ENCODE measurements at regions not wholly inside any gene's neighbourhood (a gene's known extent, or its start where the extent isn't known, plus 50 kb on each side); places are given as distances from the start of the nearest gene placed in this dataset.

- DNase-seq (ENCODE audit: low read depth in 2 of 2), result no peak
- no peaks in the 10 kb centered on the region for H4K20me1 ChIP-seq (ENCODE audit: control insufficient read depth, extremely low read depth, insufficient read depth, low read length)
- no peak overlapping the region for H2AFZ ChIP-seq (ENCODE audit: low read length)
- H3K36me3 ChIP-seq (ENCODE audit: control insufficient read depth, insufficient read depth, low read length), result no peaks in the 10 kb centered on the region
- no peak overlapping the region for H3K4me2 ChIP-seq (ENCODE audit: extremely low read depth, insufficient read depth, low read length)
- no peaks in the 10 kb centered on the region for H3K79me2 ChIP-seq (ENCODE audit: control insufficient read depth, insufficient read depth, low read length)
- H3K9me3 ChIP-seq (ENCODE audit: control insufficient read depth, insufficient read depth, low read depth, low read length), result no peaks in the 10 kb centered on the region
- TF ChIP-seq EZH2 (IDR thresholded peaks at IDR 0.05; ENCODE audit: low read length, missing control alignments) (no peak), CTCF (conservative IDR thresholded peaks at IDR 0.05 in 1 of 2, IDR thresholded peaks at IDR 0.05 in 1 of 2; ENCODE audit: low read depth in 1 of 2, low read length in 2 of 2) (no peak)
- no peak overlapping the region for H3K4me3 ChIP-seq (replicated peaks in 1 of 4; ENCODE audit: control extremely low read depth in 1 of 4, insufficient read depth in 1 of 4, low read depth in 3 of 4, low read length in 4 of 4)
- H3K9ac ChIP-seq (ENCODE audit: insufficient read depth, low read length), result no peak overlapping the region
- H3K27me3 ChIP-seq (ENCODE audit: control insufficient read depth, insufficient read depth, low read length), result no peaks in the 10 kb centered on the region
- H3K4me1 ChIP-seq (ENCODE audit: control insufficient read depth, extremely low read depth, insufficient read depth, low read length), result no peaks in the 10 kb centered on the region
- H3K27ac ChIP-seq (ENCODE audit: insufficient read depth, low read length), result no peak overlapping the region
These were observed 635.6 kb downstream of the TRAM1L1 start for GRCh38 chr4:116449764-116450163.

DNA sequence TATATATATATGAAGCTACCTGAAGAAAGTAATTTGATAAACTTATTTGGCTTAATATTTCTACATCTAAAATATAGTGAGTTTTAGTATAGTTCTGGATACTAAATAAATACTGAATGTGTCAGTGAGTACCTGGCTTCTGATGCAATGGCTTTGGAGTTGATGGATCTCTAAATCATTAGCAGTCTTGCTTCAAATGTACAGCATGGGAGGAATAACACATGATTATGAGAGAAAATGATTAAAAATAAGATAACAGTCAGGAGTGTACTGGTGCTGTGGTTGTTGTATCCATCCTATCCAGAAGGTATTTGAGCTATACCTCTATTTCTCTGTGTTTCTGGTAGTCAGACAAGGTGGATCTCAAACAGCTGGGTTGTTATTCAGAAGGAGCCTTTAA, 641.3 kb downstream of the TRAM1L1 start:
- H3K9ac ChIP-seq (ENCODE audit: insufficient read depth, low read length), result no peak overlapping the region
- no peaks in the 10 kb centered on the region for H4K20me1 ChIP-seq (ENCODE audit: control insufficient read depth, extremely low read depth, insufficient read depth, low read length)
- H3K27ac ChIP-seq (ENCODE audit: insufficient read depth, low read length), result no peak overlapping the region
- no peak overlapping the region for H3K4me3 ChIP-seq (replicated peaks in 1 of 4; ENCODE audit: control extremely low read depth in 1 of 4, insufficient read depth in 1 of 4, low read depth in 3 of 4, low read length in 4 of 4)
- H3K79me2 ChIP-seq (ENCODE audit: control insufficient read depth, insufficient read depth, low read length), result no peaks in the 10 kb centered on the region
- H2AFZ ChIP-seq (ENCODE audit: low read length), result no peak overlapping the region
- no peaks in the 10 kb centered on the region for H3K27me3 ChIP-seq (ENCODE audit: control insufficient read depth, insufficient read depth, low read length)
- H3K4me2 ChIP-seq (ENCODE audit: extremely low read depth, insufficient read depth, low read length), result no peak overlapping the region
- no peaks in the 10 kb centered on the region for H3K9me3 ChIP-seq (ENCODE audit: control insufficient read depth, insufficient read depth, low read depth, low read length)
- TF ChIP-seq EZH2 (IDR thresholded peaks at IDR 0.05; ENCODE audit: low read length, missing control alignments), result no peak
- no peak for TF ChIP-seq CTCF (conservative IDR thresholded peaks at IDR 0.05 in 1 of 2, IDR thresholded peaks at IDR 0.05 in 1 of 2; ENCODE audit: low read depth in 1 of 2, low read length in 2 of 2)
- no peak for DNase-seq (ENCODE audit: low read depth in 2 of 2)
- H3K4me1 ChIP-seq (ENCODE audit: control insufficient read depth, extremely low read depth, insufficient read depth, low read length), result no peaks in the 10 kb centered on the region
- no peaks in the 10 kb centered on the region for H3K36me3 ChIP-seq (ENCODE audit: control insufficient read depth, insufficient read depth, low read length)

DNA sequence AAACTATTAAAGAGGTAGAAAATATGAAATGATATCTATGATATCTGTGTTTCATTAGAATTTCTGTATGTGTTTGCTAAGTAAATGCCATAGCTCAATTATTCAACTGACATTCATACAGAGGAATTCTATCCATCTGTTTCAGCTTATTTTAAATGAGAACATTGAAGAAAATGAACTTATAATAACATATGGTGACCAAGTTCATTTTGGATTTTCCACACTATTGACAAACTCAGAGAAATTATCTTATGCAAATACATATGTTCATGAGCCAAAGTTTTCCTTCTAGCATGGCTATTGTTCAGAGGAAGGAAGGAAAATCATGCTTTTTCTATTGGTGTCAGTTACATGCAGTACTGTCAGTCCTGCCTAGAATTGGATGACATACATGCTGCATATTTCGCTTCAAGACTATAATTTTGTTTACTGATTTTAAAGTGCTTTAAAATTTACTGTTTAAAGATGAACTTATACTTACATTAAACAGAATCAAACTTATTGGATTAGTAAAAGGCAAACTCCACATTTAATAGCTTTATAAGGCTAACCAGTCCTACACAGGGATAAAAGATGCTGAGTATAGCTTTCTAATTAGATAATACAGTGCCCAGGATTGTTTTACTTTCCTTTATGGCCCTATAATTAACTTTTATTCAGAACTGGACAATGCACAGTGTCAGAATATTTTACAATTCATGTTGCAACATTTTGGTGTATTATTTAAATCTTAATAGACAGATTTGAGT, 646.2 kb downstream of the TRAM1L1 start:
- Histone ChIP-seq H3K9me3 (ENCODE audit: control insufficient read depth, insufficient read depth, low read depth, low read length) (no peaks in the 10 kb centered on the region), H4K20me1 (ENCODE audit: control insufficient read depth, extremely low read depth, insufficient read depth, low read length) (no peaks in the 10 kb centered on the region), H3K36me3 (ENCODE audit: control insufficient read depth, insufficient read depth, low read length) (no peaks in the 10 kb centered on the region), H3K4me2 (ENCODE audit: extremely low read depth, insufficient read depth, low read length) (no peak overlapping the region), H2AFZ (ENCODE audit: low read length) (no peak overlapping the region), H3K79me2 (ENCODE audit: control insufficient read depth, insufficient read depth, low read length) (no peaks in the 10 kb centered on the region), H3K9ac (ENCODE audit: insufficient read depth, low read length) (no peak overlapping the region), H3K4me3 (replicated peaks in 1 of 4; ENCODE audit: control extremely low read depth in 1 of 4, insufficient read depth in 1 of 4, low read depth in 3 of 4, low read length in 4 of 4) (no peak overlapping the region), H3K27me3 (ENCODE audit: control insufficient read depth, insufficient read depth, low read length) (no peaks in the 10 kb centered on the region), H3K4me1 (ENCODE audit: control insufficient read depth, extremely low read depth, insufficient read depth, low read length) (no peaks in the 10 kb centered on the region), H3K27ac (ENCODE audit: insufficient read depth, low read length) (no peak overlapping the region)
- no peak for DNase-seq (ENCODE audit: low read depth in 2 of 2)
- no peak for TF ChIP-seq EZH2 (IDR thresholded peaks at IDR 0.05; ENCODE audit: low read length, missing control alignments)
- no peak for TF ChIP-seq CTCF (conservative IDR thresholded peaks at IDR 0.05 in 1 of 2, IDR thresholded peaks at IDR 0.05 in 1 of 2; ENCODE audit: low read depth in 1 of 2, low read length in 2 of 2)
